ENCODE measurements at regions not wholly inside any gene's neighbourhood (a gene's known extent, or its start where the extent isn't known, plus 50 kb on each side); places are given as distances from the start of the nearest gene placed in this dataset.

DNA sequence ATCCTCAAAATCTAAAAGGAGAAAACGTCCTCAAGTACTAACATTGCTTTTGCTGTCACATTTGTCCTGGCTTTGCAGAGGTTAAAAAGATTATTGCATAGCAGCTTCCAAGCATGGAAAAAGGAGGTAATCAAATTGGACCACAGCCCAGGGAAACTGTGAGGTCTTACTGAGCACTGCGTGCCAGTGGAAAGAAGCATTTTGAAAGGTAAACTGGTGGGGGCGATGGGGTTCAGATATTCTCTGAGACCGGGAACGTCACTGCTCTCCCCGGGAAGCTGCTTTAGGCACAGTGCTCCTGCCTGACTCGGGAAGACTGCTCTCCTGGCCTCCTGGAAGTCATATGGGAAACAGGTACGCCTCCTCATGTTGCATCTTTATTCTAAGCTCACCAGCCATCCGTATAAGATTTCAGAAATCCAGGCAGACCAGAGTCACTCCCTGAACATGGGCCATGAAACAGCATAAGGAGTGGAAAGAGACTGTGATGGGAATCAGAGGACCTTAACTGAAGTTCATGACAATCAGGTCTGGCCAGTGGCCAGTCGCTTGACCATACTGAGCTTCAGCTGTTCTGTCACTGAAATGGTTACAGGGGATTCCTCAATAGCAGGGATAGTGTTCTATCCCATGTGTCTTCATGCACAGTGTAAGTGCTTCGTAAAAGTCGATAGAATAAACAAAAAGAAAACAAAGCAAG is 284.1 kb downstream of the TRIB2 start:
- TF ChIP-seq, protein P1, sequence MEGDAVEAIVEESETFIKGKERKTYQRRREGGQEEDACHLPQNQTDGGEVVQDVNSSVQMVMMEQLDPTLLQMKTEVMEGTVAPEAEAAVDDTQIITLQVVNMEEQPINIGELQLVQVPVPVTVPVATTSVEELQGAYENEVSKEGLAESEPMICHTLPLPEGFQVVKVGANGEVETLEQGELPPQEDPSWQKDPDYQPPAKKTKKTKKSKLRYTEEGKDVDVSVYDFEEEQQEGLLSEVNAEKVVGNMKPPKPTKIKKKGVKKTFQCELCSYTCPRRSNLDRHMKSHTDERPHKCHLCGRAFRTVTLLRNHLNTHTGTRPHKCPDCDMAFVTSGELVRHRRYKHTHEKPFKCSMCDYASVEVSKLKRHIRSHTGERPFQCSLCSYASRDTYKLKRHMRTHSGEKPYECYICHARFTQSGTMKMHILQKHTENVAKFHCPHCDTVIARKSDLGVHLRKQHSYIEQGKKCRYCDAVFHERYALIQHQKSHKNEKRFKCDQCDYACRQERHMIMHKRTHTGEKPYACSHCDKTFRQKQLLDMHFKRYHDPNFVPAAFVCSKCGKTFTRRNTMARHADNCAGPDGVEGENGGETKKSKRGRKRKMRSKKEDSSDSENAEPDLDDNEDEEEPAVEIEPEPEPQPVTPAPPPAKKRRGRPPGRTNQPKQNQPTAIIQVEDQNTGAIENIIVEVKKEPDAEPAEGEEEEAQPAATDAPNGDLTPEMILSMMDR (IDR thresholded peaks at IDR 0.05; ENCODE audit: poor library complexity, severe bottlenecking), result no peak
- DNase-seq (ENCODE audit: low spot score), result no peak
- Histone ChIP-seq H3K4me1 (ENCODE audit: insufficient read depth, poor library complexity, severe bottlenecking) (no peaks in the 10 kb centered on the region), H3K9me3 (ENCODE audit: severe bottlenecking) (no peaks in the 10 kb centered on the region), H3K27ac (ENCODE audit: poor library complexity, severe bottlenecking) (no peak overlapping the region), H3K36me3 (ENCODE audit: low read depth) (no peaks in the 10 kb centered on the region), H3K27me3 (ENCODE audit: insufficient read depth, poor library complexity, severe bottlenecking) (no peaks in the 10 kb centered on the region), H3K4me3 (ENCODE audit: severe bottlenecking) (no peak overlapping the region)
- no peak for ATAC-seq (ENCODE audit: low read depth)

DNA sequence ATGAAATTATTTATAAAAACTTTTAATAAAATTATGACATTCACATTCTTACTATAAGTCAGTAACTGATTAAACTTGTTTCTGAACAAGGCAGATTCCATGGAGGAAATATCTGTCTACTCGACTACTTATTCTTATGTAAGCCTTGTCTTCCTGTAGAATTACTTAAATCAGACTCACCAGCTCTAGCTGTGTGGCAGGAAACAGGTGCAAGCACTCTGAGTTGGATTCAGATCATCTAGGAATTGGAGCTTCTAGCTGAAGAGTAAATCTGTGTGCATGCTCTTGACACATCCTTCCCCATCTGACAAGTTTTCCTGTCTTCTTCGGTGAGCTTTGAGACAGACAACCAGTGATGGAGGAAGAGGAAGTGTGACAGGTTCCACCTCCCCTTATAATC is 284.7 kb downstream of the TRIB2 start:
- no peaks in the 10 kb centered on the region for H3K36me3 ChIP-seq (ENCODE audit: low read depth)
- H3K4me3 ChIP-seq (ENCODE audit: severe bottlenecking), result no peak overlapping the region
- no peak for DNase-seq (ENCODE audit: low spot score)
- no peaks in the 10 kb centered on the region for H3K4me1 ChIP-seq (ENCODE audit: insufficient read depth, poor library complexity, severe bottlenecking)
- TF ChIP-seq, protein P1 (IDR thresholded peaks at IDR 0.05; ENCODE audit: poor library complexity, severe bottlenecking), result no peak
- no peaks in the 10 kb centered on the region for H3K9me3 ChIP-seq (ENCODE audit: severe bottlenecking)
- H3K27ac ChIP-seq (ENCODE audit: poor library complexity, severe bottlenecking), result no peak overlapping the region
- no peaks in the 10 kb centered on the region for H3K27me3 ChIP-seq (ENCODE audit: insufficient read depth, poor library complexity, severe bottlenecking)
- no peak for ATAC-seq (ENCODE audit: low read depth)

DNA sequence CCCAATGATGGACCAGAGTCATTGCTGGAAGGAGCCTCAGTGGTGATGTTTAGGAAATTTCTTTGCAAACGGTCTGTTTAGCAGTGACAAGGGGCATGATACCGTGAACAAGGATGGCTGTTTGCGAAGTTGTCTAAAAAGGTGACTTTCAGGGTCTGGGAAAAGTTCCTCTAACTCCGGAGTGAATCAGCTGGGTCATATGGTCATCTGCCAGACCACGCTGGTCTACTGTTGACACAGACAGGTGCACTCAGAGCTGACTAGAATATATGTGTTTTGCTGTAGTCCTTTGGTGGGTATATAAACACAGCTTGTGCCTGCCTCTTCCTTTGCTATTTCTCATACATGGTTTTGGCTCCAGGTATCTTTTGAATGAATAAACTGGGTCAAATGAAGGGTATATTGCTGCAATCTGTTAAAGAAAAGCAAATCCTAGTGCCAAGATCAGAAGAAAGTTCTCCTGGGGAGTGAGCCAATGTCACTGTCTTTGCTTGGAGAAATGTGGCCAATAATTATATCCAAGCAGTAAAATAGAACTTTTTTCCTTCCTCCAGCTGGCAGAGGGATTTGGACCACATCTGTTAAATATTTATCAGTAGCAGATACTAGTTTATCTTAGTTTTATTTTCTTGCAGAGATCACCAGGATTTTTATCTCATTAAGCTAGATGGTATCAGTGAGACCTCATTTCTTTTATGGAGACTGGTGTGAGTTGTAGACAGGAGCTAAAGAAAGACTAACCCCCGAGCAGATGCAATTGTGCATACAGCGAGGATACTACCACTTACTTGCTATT is 286.0 kb downstream of the TRIB2 start:
- DNase-seq (ENCODE audit: low spot score) (no peak), ATAC-seq (ENCODE audit: low read depth) (no peak)
- Histone ChIP-seq H3K4me1 (ENCODE audit: insufficient read depth, poor library complexity, severe bottlenecking) (no peaks in the 10 kb centered on the region), H3K27me3 (ENCODE audit: insufficient read depth, poor library complexity, severe bottlenecking) (no peaks in the 10 kb centered on the region), H3K4me3 (ENCODE audit: severe bottlenecking) (no peak overlapping the region), H3K36me3 (ENCODE audit: low read depth) (no peaks in the 10 kb centered on the region), H3K27ac (ENCODE audit: poor library complexity, severe bottlenecking) (no peak overlapping the region), H3K9me3 (ENCODE audit: severe bottlenecking) (no peaks in the 10 kb centered on the region)
- TF ChIP-seq, protein P1 (IDR thresholded peaks at IDR 0.05; ENCODE audit: poor library complexity, severe bottlenecking), result no peak

DNA sequence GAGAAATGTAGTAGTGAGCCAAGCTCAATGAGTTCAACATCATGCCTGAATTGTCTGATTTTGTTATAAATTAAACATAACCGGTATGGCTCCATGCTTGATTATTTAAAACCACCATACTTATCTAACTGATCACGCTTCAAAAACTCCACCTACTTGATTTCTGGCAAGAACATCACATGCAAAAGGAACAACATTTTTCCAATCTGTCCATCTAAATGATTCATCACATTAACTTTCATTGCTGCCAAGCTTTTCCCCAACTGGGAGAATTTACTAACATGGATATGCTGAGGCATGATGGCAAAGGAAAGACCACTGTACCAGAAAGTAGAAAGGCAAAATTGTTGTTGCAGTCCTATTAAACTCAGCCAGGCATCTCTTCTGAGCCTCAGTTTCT is 286.8 kb downstream of the TRIB2 start:
- no peak for ATAC-seq (ENCODE audit: low read depth)
- no peaks in the 10 kb centered on the region for H3K36me3 ChIP-seq (ENCODE audit: low read depth)
- no peaks in the 10 kb centered on the region for H3K27me3 ChIP-seq (ENCODE audit: insufficient read depth, poor library complexity, severe bottlenecking)
- H3K4me3 ChIP-seq (ENCODE audit: severe bottlenecking), result no peak overlapping the region
- peaks cover 1% of the 10 kb centered on the region for H3K4me1 ChIP-seq (ENCODE audit: insufficient read depth, poor library complexity, severe bottlenecking)
- TF ChIP-seq, protein P1 (IDR thresholded peaks at IDR 0.05; ENCODE audit: poor library complexity, severe bottlenecking), result no peak
- H3K27ac ChIP-seq (ENCODE audit: poor library complexity, severe bottlenecking), result no peak overlapping the region
- no peaks in the 10 kb centered on the region for H3K9me3 ChIP-seq (ENCODE audit: severe bottlenecking)
- DNase-seq (ENCODE audit: low spot score), result no peak

DNA sequence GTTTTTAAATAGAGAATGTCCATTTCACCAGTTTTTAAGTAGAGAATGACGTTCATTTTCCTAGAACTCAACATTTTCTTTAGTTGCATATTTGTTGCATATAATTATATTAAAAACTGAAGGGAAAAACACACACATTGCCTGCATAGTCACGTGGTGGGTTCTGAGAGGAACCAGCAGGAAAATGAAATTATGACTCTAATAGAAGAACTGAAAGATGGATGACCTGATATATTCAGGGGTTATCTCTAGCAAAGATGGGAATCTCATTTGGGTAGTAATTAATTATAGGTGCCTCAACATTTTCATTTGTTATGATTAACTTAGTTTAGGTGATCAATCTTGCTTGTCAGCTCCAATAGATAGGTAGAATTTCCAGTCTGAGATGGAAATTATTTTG is 288.3 kb downstream of the TRIB2 start:
- no peaks in the 10 kb centered on the region for H3K36me3 ChIP-seq (ENCODE audit: low read depth)
- no peaks in the 10 kb centered on the region for H3K27me3 ChIP-seq (ENCODE audit: insufficient read depth, poor library complexity, severe bottlenecking)
- H3K9me3 ChIP-seq (ENCODE audit: severe bottlenecking), result no peaks in the 10 kb centered on the region
- no peak for DNase-seq (ENCODE audit: low spot score)
- TF ChIP-seq, protein P1 (IDR thresholded peaks at IDR 0.05; ENCODE audit: poor library complexity, severe bottlenecking), result no peak
- no peak overlapping the region for H3K4me3 ChIP-seq (ENCODE audit: severe bottlenecking)
- H3K4me1 ChIP-seq (ENCODE audit: insufficient read depth, poor library complexity, severe bottlenecking), result peaks cover 9% of the 10 kb centered on the region
- ATAC-seq (ENCODE audit: low read depth), result no peak
- H3K27ac ChIP-seq (ENCODE audit: poor library complexity, severe bottlenecking), result no peak overlapping the region

Measured in RWPE2 (cell line).